Liver (tissue), 8 donors: ENCODE measurements at regions not wholly inside any gene's neighbourhood (a gene's known extent, or its start where the extent isn't known, plus 50 kb on each side); places are given as distances from the start of the nearest gene placed in this dataset.

Source experiments
- DNase-seq: peaks from one replicate; pipeline ENCODE4 v3.0.0-alpha.2; 2017; ENCODE audit warnings: low spot score
- H3K27ac ChIP-seq, 2 donors: one replicate each; pipeline ENCODE4 v1.7.0; 2013; ENCODE audit warnings: inconsistent platforms in 2 of 2, low read length in 2 of 2, control low read depth in 1 of 2, low read depth in 1 of 2, mild to moderate bottlenecking in 1 of 2
- H3K27me3 ChIP-seq, 4 donors: one replicate each; pipeline versions ENCODE4 v1.6.1 to v1.7.0; 2013; ENCODE audit warnings: low read length in 3 of 4, inconsistent platforms in 1 of 4, mild to moderate bottlenecking in 1 of 4, moderate library complexity in 1 of 4; ENCODE audit not compliant: control insufficient read depth in 4 of 4, insufficient read depth in 4 of 4
- H3K36me3 ChIP-seq, 4 donors: one replicate each; pipeline versions ENCODE4 v1.6.1 to v1.7.0; 2013; ENCODE audit warnings: low read length in 3 of 4, mild to moderate bottlenecking in 3 of 4, low read depth in 1 of 4, moderate library complexity in 1 of 4; ENCODE audit not compliant: control insufficient read depth in 4 of 4, insufficient read depth in 3 of 4
- H3K4me1 ChIP-seq, 4 donors: one replicate each; pipeline versions ENCODE4 v1.6.1 to v1.7.0; 2013; ENCODE audit warnings: low read length in 3 of 4, mild to moderate bottlenecking in 3 of 4, moderate library complexity in 1 of 4; ENCODE audit not compliant: control insufficient read depth in 4 of 4, insufficient read depth in 4 of 4
- H3K4me3 ChIP-seq, 3 donors: one replicate each; pipeline versions ENCODE4 v1.6.1 to v1.7.0; 2013; ENCODE audit warnings: low read length in 3 of 3, control low read depth in 1 of 3, low read depth in 1 of 3, mild to moderate bottlenecking in 1 of 3
- H3K9ac ChIP-seq, 2 donors: one replicate each; pipeline ENCODE4 v1.7.0; 2013; ENCODE audit warnings: low read length in 2 of 2, mild to moderate bottlenecking in 2 of 2, moderate library complexity in 2 of 2, control low read depth in 1 of 2, low read depth in 1 of 2
- H3K9me3 ChIP-seq, 4 donors: one replicate each; pipeline versions ENCODE4 v1.6.1 to v1.7.0; 2013; ENCODE audit warnings: low read length in 3 of 4; ENCODE audit not compliant: control insufficient read depth in 4 of 4
- CTCF ChIP-seq: fragments of 150-350 bp; IDR thresholded peaks from 2 replicates; pipeline ENCODE4 v1.5.1; 2017; ENCODE audit warnings: improper control_type of control experiment, low read depth, low read length; ENCODE audit not compliant: missing input control
- FOXA1 ChIP-seq: IDR thresholded peaks from 2 replicates; pipeline ENCODE4 v1.6.1; 2016; ENCODE audit warnings: antibody characterized with exemption
- FOXA2 ChIP-seq: IDR thresholded peaks from 2 replicates; pipeline ENCODE4 v1.6.1; 2016; ENCODE audit warnings: antibody characterized with exemption
- GABPA ChIP-seq, 2 donors: IDR thresholded peaks in 1 of 2; conservative IDR thresholded peaks in 1 of 2; 2 replicates each; pipeline ENCODE4 v1.6.1; 2016; ENCODE audit warnings: antibody characterized with exemption in 2 of 2, mild to moderate bottlenecking in 1 of 2, moderate library complexity in 1 of 2
- HNF4A ChIP-seq, 2 donors: conservative IDR thresholded peaks; 2 replicates each; pipeline ENCODE4 v1.6.1; 2016; ENCODE audit warnings: antibody characterized with exemption in 2 of 2, mild to moderate bottlenecking in 2 of 2
- HNF4G ChIP-seq: IDR thresholded peaks from 2 replicates; pipeline ENCODE4 v1.6.1; 2016; ENCODE audit warnings: antibody characterized with exemption
- MAX ChIP-seq: IDR thresholded peaks from 2 replicates; pipeline ENCODE4 v1.6.1; 2016; ENCODE audit warnings: antibody characterized with exemption
- NR2F2 ChIP-seq: IDR thresholded peaks from 2 replicates; pipeline ENCODE4 v1.6.1; 2016; ENCODE audit warnings: antibody characterized with exemption
- RAD21 ChIP-seq, 2 donors: IDR thresholded peaks; 2 replicates each; pipeline ENCODE4 v1.6.1; 2016; ENCODE audit warnings: antibody characterized with exemption in 2 of 2, mild to moderate bottlenecking in 2 of 2
- REST ChIP-seq: IDR thresholded peaks from 2 replicates; pipeline ENCODE4 v1.6.1; 2016; ENCODE audit warnings: antibody characterized with exemption, mild to moderate bottlenecking
- RXRA ChIP-seq, 2 donors: IDR thresholded peaks; 2 replicates each; pipeline ENCODE4 v1.6.1; 2017 to 2018; ENCODE audit warnings: antibody characterized with exemption in 2 of 2, mild to moderate bottlenecking in 1 of 2
- SP1 ChIP-seq: IDR thresholded peaks from 2 replicates; pipeline ENCODE4 v1.6.1; 2018; ENCODE audit warnings: antibody characterized with exemption, mild to moderate bottlenecking
- TAF1 ChIP-seq: conservative IDR thresholded peaks from 2 replicates; pipeline ENCODE4 v1.6.1; 2016; ENCODE audit warnings: antibody characterized with exemption, mild to moderate bottlenecking
- ZBTB33 ChIP-seq: IDR thresholded peaks from 2 replicates; pipeline ENCODE4 v1.6.1; 2016; ENCODE audit warnings: antibody characterized with exemption
- WGBS: extraction: QIAGEN DNeasy Blood & Tissue Kit; methylation state at CpG from one replicate; pipeline ENCODE4 v1.1.7; 2013; 5-methylcytosine and 5-hydroxymethylcytosine counted together
- donor health status: healthy.
- donor health status: healthy.
- donor health status: healthy.
- donor health status: healthy.
- donor health status: healthy.

GRCh38 chr11:127843483-127844396, 743.6 kb downstream of the ETS1 start:
- no peaks in the 10 kb centered on the region for H3K4me1 ChIP-seq
- no peak overlapping the region for H3K27ac ChIP-seq
- H3K9me3 ChIP-seq = no peaks in the 10 kb centered on the region
- no peak overlapping the region for H3K4me3 ChIP-seq
- WGBS = 31% methylated on average over 12 of the region's 12 CpGs
- peaks cover 0 to 3% (median 0%) of the 10 kb centered on the region in 4 donors for H3K27me3 ChIP-seq
- H3K36me3 ChIP-seq = no peaks in the 10 kb centered on the region
- DNase-seq = peak; percentile 62
- TF ChIP-seq HNF4A (conservative IDR thresholded peaks at IDR 0.05) = no peak
- peak; percentile 75 to 76 for TF ChIP-seq RAD21 (IDR thresholded peaks at IDR 0.05)
- peak; percentile 46 for TF ChIP-seq CTCF
- no peak for TF ChIP-seq TAF1
- TF ChIP-seq RXRA (IDR thresholded peaks at IDR 0.05) = no peak
- TF ChIP-seq REST = no peak
- H3K9ac ChIP-seq = no peak overlapping the region

- no peaks in the 10 kb centered on the region for H3K4me1 ChIP-seq
- H3K27ac ChIP-seq = no peak overlapping the region
- no peak for TF ChIP-seq MAX
- TF ChIP-seq HNF4A (conservative IDR thresholded peaks at IDR 0.05) = no peak
- no peak for TF ChIP-seq HNF4G
- TF ChIP-seq CTCF = no peak
- TF ChIP-seq NR2F2 = no peak
- TF ChIP-seq FOXA2 = no peak
- no peak for TF ChIP-seq TAF1
- no peak for TF ChIP-seq GABPA (IDR thresholded peaks at IDR 0.05 in 1 of 2, conservative IDR thresholded peaks at IDR 0.05 in 1 of 2)
- no peak for TF ChIP-seq ZBTB33
- TF ChIP-seq SP1 = no peak
- no peak for TF ChIP-seq FOXA1
- DNase-seq = no peak
- H3K36me3 ChIP-seq = no peaks in the 10 kb centered on the region
- 69% methylated on average over 4 of the region's 4 CpGs for WGBS
- no peaks in the 10 kb centered on the region for H3K27me3 ChIP-seq
- no peak overlapping the region for H3K4me3 ChIP-seq
- no peak overlapping the region for H3K9ac ChIP-seq
- no peaks in the 10 kb centered on the region for H3K9me3 ChIP-seq
These were observed 762.2 kb downstream of the ETS1 start for GRCh38 chr11:127825183-127825582.
